H1 (cell line): ENCODE measurements at regions not wholly inside any gene's neighbourhood (a gene's known extent, or its start where the extent isn't known, plus 50 kb on each side); places are given as distances from the start of the nearest gene placed in this dataset.

Experiments used
- CTCF ChIA-PET: fragments of 300-600 bp; sonication (Branson Sonifier 250); formaldehyde crosslinking; loops from one replicate; lab custom pipeline; 2021; ENCODE audit not compliant: partially characterized antibody; lab: Charles Lee
- POLR2A ChIA-PET: fragments of 300-600 bp; sonication (Branson Sonifier 250); formaldehyde crosslinking; loops from one replicate; lab custom pipeline; 2021; ENCODE audit warnings: inconsistent platforms; ENCODE audit not compliant: partially characterized antibody; lab: Charles Lee
- DNase-seq, 2 experiments: peaks; one replicate each; pipeline versions ENCODE4 v3.0.0 to v3.0.0-alpha.2; 2010 to 2022; ENCODE audit warnings: low spot score in 2 of 2, low read depth in 1 of 2, mixed read lengths in 1 of 2
- FAIRE-seq: peaks from 2 replicates; lab custom pipeline; 2011; peaks lifted over from hg19 to GRCh38; lab: Jason Lieb, UNC
- H2AFZ ChIP-seq: 2 replicates; pipeline ENCODE4 v1.8.1; 2012; ENCODE audit warnings: low read length, inconsistent platforms
- H2AK5ac ChIP-seq: 2 replicates; pipeline ENCODE4 v1.6.1; 2013; ENCODE audit warnings: low read depth, low read length
- H2BK120ac ChIP-seq: replicated peaks from 2 replicates; pipeline ENCODE3; 2013; ENCODE audit warnings: low read depth, low read length, inconsistent platforms
- H2BK12ac ChIP-seq: 2 replicates; pipeline ENCODE4 v1.6.1; 2013; ENCODE audit warnings: low read depth, low read length
- H2BK15ac ChIP-seq: 2 replicates; pipeline ENCODE4 v1.6.1; 2013; ENCODE audit warnings: low read length
- H2BK20ac ChIP-seq: 2 replicates; pipeline ENCODE4 v1.6.1; 2013; ENCODE audit warnings: low read length
- H2BK5ac ChIP-seq: 2 replicates; pipeline ENCODE4 v1.6.1; 2013; ENCODE audit warnings: low read depth, low read length
- H3K14ac ChIP-seq: 2 replicates; pipeline ENCODE4 v1.6.1; 2013; ENCODE audit warnings: inconsistent platforms; ENCODE audit not compliant: insufficient read length
- H3K18ac ChIP-seq: 2 replicates; pipeline ENCODE4 v1.6.1; 2013; ENCODE audit warnings: low read length; ENCODE audit errors: extremely low read depth
- H3K23ac ChIP-seq: 2 replicates; pipeline ENCODE4 v1.6.1; 2013; ENCODE audit warnings: inconsistent platforms; ENCODE audit not compliant: insufficient read length
- H3K23me2 ChIP-seq: 2 replicates; pipeline ENCODE4 v1.6.1; 2013; ENCODE audit warnings: low read depth, low read length
- H3K27ac ChIP-seq: 2 replicates; pipeline ENCODE4 v1.6.1; 2011; ENCODE audit warnings: low read depth, low read length, inconsistent platforms
- H3K27me3 ChIP-seq, 4 experiments: replicated peaks in 1 of 4; 1 replicate in 1 of 4; 2 replicates in 3 of 4; pipeline versions ENCODE4 v1.6.1 to v1.8.1; 2011 to 2013; ENCODE audit warnings: low read length in 3 of 4, mild to moderate bottlenecking in 3 of 4, inconsistent platforms in 2 of 4, mixed read lengths in 2 of 4, moderate library complexity in 1 of 4; ENCODE audit not compliant: control insufficient read depth in 3 of 4, insufficient read depth in 3 of 4; ENCODE audit errors: extremely low read depth in 1 of 4
- H3K36me3 ChIP-seq, 4 experiments: 2 replicates each; pipeline versions ENCODE4 v1.6.1 to v1.8.1; 2011 to 2013; ENCODE audit warnings: mild to moderate bottlenecking in 4 of 4, low read length in 3 of 4, moderate library complexity in 2 of 4, control low read depth in 1 of 4, inconsistent platforms in 1 of 4; ENCODE audit not compliant: insufficient read depth in 4 of 4, control insufficient read depth in 2 of 4
- H3K4ac ChIP-seq: replicated peaks from 2 replicates; pipeline ENCODE3; 2013; ENCODE audit warnings: low read length, low read depth, mixed read lengths, inconsistent platforms; ENCODE audit not compliant: insufficient read length
- H3K4me1 ChIP-seq, 4 experiments: replicated peaks in 1 of 4; 1 replicate in 1 of 4; 2 replicates in 3 of 4; pipeline versions ENCODE4 v1.6.1 to v1.8.1; 2011 to 2013; ENCODE audit warnings: low read length in 3 of 4, inconsistent platforms in 2 of 4, mixed read lengths in 1 of 4; ENCODE audit not compliant: insufficient read depth in 4 of 4, control insufficient read depth in 3 of 4
- H3K4me2 ChIP-seq, 2 experiments: 2 replicates each; pipeline versions ENCODE4 v1.6.1 to v1.8.1; 2011 to 2013; ENCODE audit warnings: low read depth in 2 of 2, low read length in 2 of 2, control low read depth in 1 of 2, inconsistent platforms in 1 of 2, mild to moderate bottlenecking in 1 of 2; ENCODE audit not compliant: insufficient read depth in 1 of 2
- H3K4me3 ChIP-seq, 4 experiments: fragments of 200-600, 300-600 bp in 1 of 4; sonication (generic), shearing (Covaris generic), sonication (Bioruptor Twin) in 1 of 4; 2 replicates each; pipeline versions ENCODE4 v1.5.1 to v1.8.1; 2011 to 2016; ENCODE audit warnings: low read length in 4 of 4, low read depth in 3 of 4, control low read depth in 2 of 4, inconsistent platforms in 2 of 4, mild to moderate bottlenecking in 2 of 4, mixed read lengths in 1 of 4, moderate library complexity in 1 of 4; ENCODE audit not compliant: insufficient read depth in 2 of 4; ENCODE audit errors: extremely low read depth in 1 of 4
- H3K56ac ChIP-seq: replicated peaks from 2 replicates; pipeline ENCODE3; 2013; ENCODE audit warnings: low read depth, mild to moderate bottlenecking, mixed read lengths, low read length, inconsistent platforms; ENCODE audit not compliant: insufficient read length
- H3K79me1 ChIP-seq: 2 replicates; pipeline ENCODE4 v1.6.1; 2013; ENCODE audit warnings: low read depth, low read length, control low read depth
- H3K79me2 ChIP-seq, 2 experiments: 2 replicates each; pipeline versions ENCODE4 v1.6.1 to v1.8.1; 2012 to 2013; ENCODE audit warnings: low read length in 2 of 2, mild to moderate bottlenecking in 2 of 2, inconsistent platforms in 1 of 2; ENCODE audit not compliant: insufficient read depth in 2 of 2, control insufficient read depth in 1 of 2
- H3K9ac ChIP-seq, 4 experiments: replicated peaks in 1 of 4; 1 replicate in 1 of 4; 2 replicates in 3 of 4; pipeline versions ENCODE4 v1.6.1 to v1.8.1; 2011 to 2013; ENCODE audit warnings: low read depth in 3 of 4, low read length in 3 of 4, control low read depth in 2 of 4, mild to moderate bottlenecking in 2 of 4, moderate library complexity in 2 of 4, inconsistent platforms in 1 of 4; ENCODE audit errors: extremely low read depth in 1 of 4
- H3K9me3 ChIP-seq, 2 experiments: 2 replicates each; pipeline versions ENCODE4 v1.6.1 to v1.8.1; 2012 to 2013; ENCODE audit warnings: mild to moderate bottlenecking in 2 of 2, moderate library complexity in 2 of 2, control low read depth in 1 of 2, inconsistent platforms in 1 of 2, low read depth in 1 of 2, low read length in 1 of 2, mixed read lengths in 1 of 2; ENCODE audit not compliant: insufficient read depth in 2 of 2
- H4K20me1 ChIP-seq, 2 experiments: replicated peaks in 1 of 2; 2 replicates each; pipeline versions ENCODE3 to v1.8.1; 2011 to 2013; ENCODE audit warnings: inconsistent platforms in 2 of 2, low read length in 2 of 2, mild to moderate bottlenecking in 1 of 2; ENCODE audit not compliant: insufficient read depth in 2 of 2, control insufficient read depth in 1 of 2
- H4K5ac ChIP-seq: 2 replicates; pipeline ENCODE4 v1.6.1; 2013; ENCODE audit warnings: low read length, low read depth, mixed read lengths, inconsistent platforms; ENCODE audit not compliant: insufficient read length
- H4K8ac ChIP-seq: 2 replicates; pipeline ENCODE4 v1.8.0; 2013; ENCODE audit warnings: mild to moderate bottlenecking, moderate library complexity, low read length, inconsistent platforms; ENCODE audit not compliant: insufficient read depth; ENCODE audit errors: extremely low read depth
- H4K91ac ChIP-seq: replicated peaks from 2 replicates; pipeline ENCODE3; 2013; ENCODE audit warnings: low read length, mixed read lengths, inconsistent platforms; ENCODE audit not compliant: insufficient read length
- CHD1 ChIP-seq: IDR thresholded peaks from 2 replicates; pipeline ENCODE4 v1.6.1; 2012; ENCODE audit warnings: low read depth, low read length, improper control_type of control experiment
- SAP30 ChIP-seq: fragments of 300-600 bp; sonication (generic); IDR thresholded peaks from 2 replicates; pipeline ENCODE4 v1.7.1; 2012; ENCODE audit warnings: low read length, moderate library complexity, mild to moderate bottlenecking, inconsistent platforms; ENCODE audit not compliant: insufficient read depth, insufficient replicate concordance
- SRF ChIP-seq: IDR thresholded peaks from 2 replicates; pipeline ENCODE4 v1.6.1; 2011; ENCODE audit warnings: mild to moderate bottlenecking, low read depth, low read length, moderate library complexity
- TEAD4 ChIP-seq: IDR thresholded peaks from 2 replicates; pipeline ENCODE4 v1.6.1; 2012; ENCODE audit warnings: low read depth, low read length, inconsistent platforms, mixed read lengths
- WGBS, 2 experiments: shearing (Covaris generic) in 1 of 2; methylation state at CpG; one replicate each; pipeline versions ENCODE4 v1.1.6 to v1.1.7; 2013 to 2015; ENCODE audit warnings: low lambda C conversion rate in 2 of 2, mixed read lengths in 2 of 2, inconsistent platforms in 1 of 2, low coverage in 1 of 2, missing lambda C conversion rate in 1 of 2; ENCODE audit not compliant: insufficient replicate concordance in 2 of 2, insufficient coverage in 1 of 2, insufficient read length in 1 of 2; ENCODE audit errors: extremely low coverage in 1 of 2, missing lambda C conversion rate in 1 of 2; 5-methylcytosine and 5-hydroxymethylcytosine counted together
- TF ChIP-seq, protein P1 (sequence below), 3 experiments: IDR thresholded peaks; 1 replicate in 2 of 3; 2 replicates in 1 of 3; pipeline versions ENCODE4 v1.5.1 to v1.6.1; 2011; ENCODE audit warnings: low read length in 3 of 3, mild to moderate bottlenecking in 3 of 3, inconsistent platforms in 2 of 3, low read depth in 1 of 3, moderate library complexity in 1 of 3; ENCODE audit not compliant: insufficient read depth in 1 of 3; ENCODE audit errors: control extremely low read depth in 1 of 3

DNA sequence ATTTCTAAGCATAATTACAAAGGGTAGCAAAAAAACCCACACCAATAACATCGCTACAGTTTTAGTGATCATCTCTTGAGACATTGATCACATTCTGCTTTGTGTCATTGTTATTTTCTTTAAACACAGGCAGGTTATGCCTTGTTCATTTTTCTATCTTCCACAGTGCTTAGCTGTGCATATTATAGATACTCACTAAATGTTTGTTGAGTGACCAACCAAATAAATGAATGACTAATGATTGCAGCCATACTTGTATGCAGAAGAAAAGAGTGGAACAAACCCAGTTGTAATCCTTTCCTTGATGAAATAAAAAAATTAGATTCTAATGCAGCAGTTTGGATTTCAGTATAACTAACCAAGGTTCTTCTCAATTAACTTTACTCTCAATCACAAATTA, 81.0 kb upstream of the RASSF8 start:
- Histone ChIP-seq H3K56ac (no peak overlapping the region), H3K4me3 (no peak overlapping the region), H2AK5ac (no peak overlapping the region), H4K8ac (no peak overlapping the region), H2AFZ (no peak overlapping the region), H2BK120ac (no peak overlapping the region), H3K79me1 (no peaks in the 10 kb centered on the region), H3K23ac (no peak overlapping the region), H4K5ac (no peak overlapping the region), H3K27ac (no peak overlapping the region), H3K4ac (no peak overlapping the region), H4K91ac (no peak overlapping the region), H3K79me2 (no peaks in the 10 kb centered on the region), H2BK20ac (no peak overlapping the region), H3K14ac (no peak overlapping the region), H3K36me3 (no peaks in the 10 kb centered on the region), H3K4me1 (no peaks in the 10 kb centered on the region), H3K27me3 (no peaks in the 10 kb centered on the region), H3K4me2 (no peak overlapping the region), H2BK5ac (no peak overlapping the region), H3K18ac (no peak overlapping the region), H3K9ac (no peak overlapping the region), H4K20me1 (no peaks in the 10 kb centered on the region), H2BK12ac (no peak overlapping the region), H2BK15ac (no peak overlapping the region), H3K23me2 (no peaks in the 10 kb centered on the region), H3K9me3 (no peaks in the 10 kb centered on the region)
- DNase-seq: no peak
- ChIA-PET POLR2A (no interaction called here), CTCF (no interaction called here)
- WGBS, 2 experiments: 92% methylated on average over 1 of the region's 1 CpG; no CpG with 5 or more reads in 1 of the 2 experiments
- FAIRE-seq: no peak
- TF ChIP-seq TEAD4 (no peak), SRF (no peak), SAP30 (no peak), CHD1 (no peak)
- TF ChIP-seq, protein P1, sequence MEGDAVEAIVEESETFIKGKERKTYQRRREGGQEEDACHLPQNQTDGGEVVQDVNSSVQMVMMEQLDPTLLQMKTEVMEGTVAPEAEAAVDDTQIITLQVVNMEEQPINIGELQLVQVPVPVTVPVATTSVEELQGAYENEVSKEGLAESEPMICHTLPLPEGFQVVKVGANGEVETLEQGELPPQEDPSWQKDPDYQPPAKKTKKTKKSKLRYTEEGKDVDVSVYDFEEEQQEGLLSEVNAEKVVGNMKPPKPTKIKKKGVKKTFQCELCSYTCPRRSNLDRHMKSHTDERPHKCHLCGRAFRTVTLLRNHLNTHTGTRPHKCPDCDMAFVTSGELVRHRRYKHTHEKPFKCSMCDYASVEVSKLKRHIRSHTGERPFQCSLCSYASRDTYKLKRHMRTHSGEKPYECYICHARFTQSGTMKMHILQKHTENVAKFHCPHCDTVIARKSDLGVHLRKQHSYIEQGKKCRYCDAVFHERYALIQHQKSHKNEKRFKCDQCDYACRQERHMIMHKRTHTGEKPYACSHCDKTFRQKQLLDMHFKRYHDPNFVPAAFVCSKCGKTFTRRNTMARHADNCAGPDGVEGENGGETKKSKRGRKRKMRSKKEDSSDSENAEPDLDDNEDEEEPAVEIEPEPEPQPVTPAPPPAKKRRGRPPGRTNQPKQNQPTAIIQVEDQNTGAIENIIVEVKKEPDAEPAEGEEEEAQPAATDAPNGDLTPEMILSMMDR (IDR thresholded peaks at IDR 0.05; ENCODE audit: control extremely low read depth in 1 of 3, insufficient read depth in 1 of 3, low read depth in 1 of 3, low read length in 3 of 3): no peak
